Epidermal melanocyte (primary cell): ENCODE measurements at regions not wholly inside any gene's neighbourhood (a gene's known extent, or its start where the extent isn't known, plus 50 kb on each side); places are given as distances from the start of the nearest gene placed in this dataset.

Source experiments
- DNase-seq: peaks from one replicate; pipeline ENCODE4 v3.0.0; 2011; ENCODE audit warnings: low spot score; ENCODE audit not compliant: insufficient read length

GRCh38 chr20:20993372-20993771 is 112.8 kb downstream of the LINC00237 start:
- DNase-seq, result no peak

DNA sequence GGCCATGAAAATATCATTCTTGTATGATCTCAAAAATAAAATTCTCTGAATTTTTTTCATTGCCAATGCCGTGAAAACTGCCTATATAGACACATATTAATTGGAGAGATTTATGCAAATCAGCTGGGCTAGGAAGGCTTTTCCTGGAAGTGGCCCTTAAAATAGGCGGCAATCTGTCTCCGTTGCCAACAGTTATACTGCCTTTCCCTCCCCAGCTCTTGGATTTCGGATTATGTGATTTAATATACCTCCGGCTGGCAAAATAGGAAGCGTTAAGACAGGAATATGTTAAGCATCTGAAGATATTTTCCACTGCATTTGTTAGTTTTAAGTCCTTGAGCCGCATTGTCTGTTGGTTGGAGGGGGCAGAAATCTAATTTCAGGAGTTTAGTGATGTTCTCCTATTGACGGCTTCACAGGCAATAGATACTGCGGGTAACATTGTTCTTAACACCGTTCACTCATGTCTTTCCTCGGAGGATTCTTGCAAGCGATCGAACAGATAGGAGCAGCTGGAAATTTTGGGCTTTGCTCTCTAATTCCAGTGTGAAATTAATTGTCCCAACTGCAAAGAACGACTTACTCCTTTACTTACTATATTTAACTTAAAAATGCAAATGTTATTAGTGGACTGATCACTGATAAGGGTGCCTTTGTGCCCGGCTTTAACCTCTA is 113.3 kb downstream of the LINC00237 start:
- DNase-seq, result no peak

DNA sequence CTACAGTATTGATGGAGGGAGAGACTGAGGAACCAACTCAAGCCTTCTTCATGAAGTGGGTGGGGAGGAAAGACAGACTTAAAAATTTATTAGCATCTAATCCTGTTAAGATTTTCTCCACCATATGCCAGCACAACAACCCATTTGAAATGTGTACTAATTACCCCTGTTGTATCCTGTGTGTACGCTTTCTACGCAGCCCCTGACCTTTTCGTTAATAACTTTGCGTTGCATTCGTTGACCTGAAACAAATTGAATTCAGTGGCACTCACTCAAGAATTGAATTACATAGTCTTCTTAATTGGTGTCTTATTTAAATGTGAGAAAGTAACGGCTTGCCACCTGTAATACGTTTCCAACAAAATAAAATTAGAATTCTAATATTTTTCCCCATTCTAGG is 113.9 kb downstream of the LINC00237 start:
- DNase-seq, result no peak

DNA sequence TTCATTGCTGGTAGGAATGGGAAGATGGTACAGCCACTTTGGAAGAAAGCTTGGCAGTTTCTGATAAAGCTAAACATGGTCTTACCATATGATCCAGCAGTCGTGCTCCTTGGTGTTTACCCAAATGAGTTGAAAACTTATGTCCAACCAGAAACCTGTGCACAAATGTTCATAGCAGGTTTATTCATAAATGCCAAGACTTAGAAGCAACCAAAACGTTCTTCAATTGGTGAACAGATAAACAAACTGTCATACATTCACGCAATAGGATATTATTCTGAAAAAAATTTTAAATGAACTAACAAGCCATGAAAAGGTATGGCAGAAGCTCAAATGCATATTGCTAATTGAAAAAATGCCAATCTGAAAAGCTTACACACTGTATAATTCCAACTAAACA is 117.1 kb downstream of the LINC00237 start:
- DNase-seq, result no peak

DNA sequence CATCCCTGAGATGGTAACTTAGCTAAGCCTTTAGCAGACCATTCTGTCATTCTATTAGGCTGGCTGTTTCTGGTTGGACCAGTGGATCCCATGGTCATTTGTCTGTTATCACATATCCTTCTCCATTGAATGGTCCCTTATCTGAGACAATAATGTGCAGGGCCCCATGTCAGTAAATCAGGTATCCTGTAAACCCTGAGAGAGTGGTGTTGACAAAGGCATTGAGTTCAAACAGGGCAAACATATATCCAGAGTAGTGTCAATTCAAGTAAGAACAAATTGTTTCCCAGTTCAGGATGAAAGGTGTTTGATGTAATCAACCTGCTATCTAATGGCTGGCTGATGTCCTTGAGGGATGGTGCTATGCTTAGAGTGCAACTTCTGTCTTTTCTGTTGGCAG is 126.2 kb downstream of the LINC00237 start:
- no peak for DNase-seq

- DNase-seq, result no peak
These were observed 128.4 kb downstream of the LINC00237 start for GRCh38 chr20:20977786-20978185.

DNA sequence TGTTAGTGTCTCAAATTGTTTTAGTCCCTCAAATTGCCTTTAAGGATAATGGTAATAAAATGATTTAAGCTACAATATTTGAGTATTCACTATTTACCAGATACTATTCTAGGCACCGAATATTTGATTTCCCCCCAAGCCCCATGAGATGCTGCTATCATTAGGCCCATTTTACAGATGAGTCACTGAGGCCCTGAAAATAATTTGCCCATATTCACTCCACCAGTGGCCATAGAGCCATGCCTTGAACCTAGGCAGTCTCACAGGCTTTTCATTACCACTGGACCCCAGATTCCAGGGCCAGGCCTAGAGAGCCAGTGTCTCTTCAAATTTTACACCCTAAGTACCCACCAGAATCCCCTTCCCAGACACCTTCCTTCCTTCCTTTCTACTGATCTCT is 133.7 kb downstream of the LINC00237 start:
- DNase-seq, result no peak

DNA sequence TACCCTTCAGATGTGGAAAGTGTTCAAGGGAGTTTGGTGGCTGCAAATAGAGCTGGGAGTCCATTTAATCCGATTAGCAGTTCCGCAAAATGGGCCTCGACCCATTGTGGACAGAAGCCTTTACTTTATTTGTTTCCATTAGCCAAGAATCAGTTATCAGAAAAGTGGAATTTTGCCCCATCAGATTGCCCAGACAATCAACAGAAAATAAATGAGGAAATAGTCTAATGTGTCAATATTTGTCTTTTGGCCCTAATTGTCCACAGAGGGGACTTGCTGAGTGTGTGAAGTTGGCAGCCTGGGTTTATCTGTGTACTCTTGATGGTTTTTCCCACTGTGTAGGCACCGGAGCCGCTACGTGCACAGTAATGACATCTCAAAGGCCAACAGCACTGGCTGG is 134.3 kb downstream of the LINC00237 start:
- DNase-seq, result no peak

DNA sequence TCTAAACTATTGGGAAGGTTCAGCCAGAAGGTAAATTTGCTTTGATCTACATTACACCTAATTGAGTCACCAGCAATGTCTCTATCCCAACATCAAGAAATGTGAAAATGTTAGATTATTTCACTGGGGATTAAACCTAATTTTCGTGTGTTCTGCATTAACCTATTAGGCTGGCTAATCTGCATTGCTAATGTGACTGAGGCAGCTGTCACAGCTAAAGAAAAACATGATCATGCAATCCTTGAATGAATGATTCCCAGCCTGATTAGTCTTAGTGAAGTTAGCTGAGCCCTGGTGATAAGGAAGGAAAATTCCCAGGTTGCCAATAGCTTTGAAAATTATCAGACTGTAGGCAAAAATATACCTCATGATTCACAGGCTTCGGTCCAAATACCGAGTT is 135.3 kb downstream of the LINC00237 start:
- DNase-seq, result no peak

GRCh38 chr20:20969701-20970280 is 136.4 kb downstream of the LINC00237 start:
- no peak for DNase-seq

DNA sequence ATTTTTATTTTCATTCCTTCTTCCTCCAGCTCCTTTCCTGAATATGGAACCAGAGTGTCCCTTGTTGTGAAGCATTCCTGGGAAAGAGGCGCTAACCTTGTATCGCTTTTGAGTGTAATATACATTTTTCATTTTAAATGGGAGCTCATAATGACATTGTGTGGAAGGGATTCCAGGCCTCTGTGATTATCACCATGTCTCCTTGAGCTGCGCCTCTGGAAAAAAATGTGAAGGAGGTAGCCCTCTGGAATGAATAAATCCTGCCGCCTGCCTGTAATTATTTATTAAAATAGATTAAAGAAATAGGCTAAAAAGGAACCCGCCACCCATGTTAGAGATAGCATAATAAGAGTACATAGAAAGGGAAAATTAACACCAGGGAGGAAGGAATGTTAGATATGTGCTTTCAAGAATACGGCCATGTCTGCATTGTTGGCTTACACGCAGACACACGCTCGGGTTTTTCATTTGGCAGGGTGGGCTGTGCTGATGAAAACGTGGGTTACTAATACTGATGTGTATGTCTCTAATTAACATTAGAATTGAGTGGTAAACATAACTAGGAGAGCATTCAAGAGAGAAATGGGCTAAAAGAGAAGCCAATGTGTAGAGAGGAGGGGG is 138.5 kb downstream of the LINC00237 start:
- no peak for DNase-seq

GRCh38 chr20:20966171-20966570 is 140.0 kb downstream of the LINC00237 start:
- no peak for DNase-seq

- DNase-seq, result no peak
These were observed 147.0 kb downstream of the LINC00237 start for GRCh38 chr20:20959031-20959755.

DNA sequence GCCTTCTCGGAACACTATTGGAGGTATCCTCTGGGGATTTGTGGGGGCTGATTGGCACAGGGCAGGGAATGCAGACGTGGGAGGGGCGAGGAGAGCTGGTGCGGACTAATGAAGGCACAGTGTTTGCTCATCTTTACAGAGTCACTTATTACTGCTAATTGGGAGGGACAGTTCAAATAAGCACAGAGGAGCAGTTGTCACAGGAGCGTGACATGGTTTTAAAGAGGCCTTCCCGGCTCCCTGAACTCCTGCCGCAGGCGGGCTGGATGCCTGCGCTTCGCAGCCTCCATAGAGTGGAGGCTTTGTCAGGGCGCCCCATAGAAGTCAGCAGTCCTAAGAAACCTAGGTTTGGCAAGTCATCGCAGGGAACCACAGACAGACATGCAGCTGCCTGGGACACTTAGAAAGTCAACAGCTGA is 149.6 kb downstream of the LINC00237 start:
- DNase-seq, result no peak

DNA sequence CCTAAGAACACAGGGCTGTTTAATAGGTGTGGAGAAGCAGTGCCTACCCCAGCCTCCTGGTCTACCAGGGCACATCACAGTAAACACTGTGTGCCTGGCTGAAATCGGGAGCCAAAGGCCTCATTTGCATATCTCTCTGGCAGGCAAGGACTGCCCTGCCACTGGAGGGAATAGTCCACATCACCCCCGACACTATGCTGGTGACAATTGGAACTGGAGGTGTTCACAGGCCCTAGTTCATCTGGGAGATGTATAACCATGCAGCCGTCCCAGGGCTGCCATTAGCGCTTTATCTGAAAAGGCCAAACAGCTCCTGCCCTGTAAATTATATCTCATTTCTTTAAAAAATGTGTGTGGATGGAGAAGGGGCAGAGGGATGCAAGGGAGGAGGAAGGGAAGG is 150.3 kb downstream of the LINC00237 start:
- DNase-seq, result no peak

- DNase-seq, result no peak
These were observed 152.2 kb downstream of the LINC00237 start for GRCh38 chr20:20953738-20954618.

GRCh38 chr20:20950620-20951019 is 155.5 kb downstream of the LINC00237 start:
- no peak for DNase-seq

GRCh38 chr20:20946122-20946759 is 159.9 kb downstream of the LINC00237 start:
- no peak for DNase-seq

GRCh38 chr20:20941468-20941889 is 164.7 kb downstream of the LINC00237 start:
- no peak for DNase-seq

- no peak for DNase-seq
These were observed 167.2 kb downstream of the LINC00237 start for GRCh38 chr20:20939006-20939405.

GRCh38 chr20:20938599-20938998 is 167.6 kb downstream of the LINC00237 start:
- DNase-seq, result no peak
